GM12801 (cell line): ENCODE measurements at regions not wholly inside any gene's neighbourhood (a gene's known extent, or its start where the extent isn't known, plus 50 kb on each side); places are given as distances from the start of the nearest gene placed in this dataset.

Source experiments
- TF ChIP-seq, protein P1 (sequence below): IDR thresholded peaks from one replicate; pipeline ENCODE4 v1.5.1; 2011; ENCODE audit warnings: control low read depth; ENCODE audit not compliant: insufficient read length; ENCODE audit errors: extremely low read depth

DNA sequence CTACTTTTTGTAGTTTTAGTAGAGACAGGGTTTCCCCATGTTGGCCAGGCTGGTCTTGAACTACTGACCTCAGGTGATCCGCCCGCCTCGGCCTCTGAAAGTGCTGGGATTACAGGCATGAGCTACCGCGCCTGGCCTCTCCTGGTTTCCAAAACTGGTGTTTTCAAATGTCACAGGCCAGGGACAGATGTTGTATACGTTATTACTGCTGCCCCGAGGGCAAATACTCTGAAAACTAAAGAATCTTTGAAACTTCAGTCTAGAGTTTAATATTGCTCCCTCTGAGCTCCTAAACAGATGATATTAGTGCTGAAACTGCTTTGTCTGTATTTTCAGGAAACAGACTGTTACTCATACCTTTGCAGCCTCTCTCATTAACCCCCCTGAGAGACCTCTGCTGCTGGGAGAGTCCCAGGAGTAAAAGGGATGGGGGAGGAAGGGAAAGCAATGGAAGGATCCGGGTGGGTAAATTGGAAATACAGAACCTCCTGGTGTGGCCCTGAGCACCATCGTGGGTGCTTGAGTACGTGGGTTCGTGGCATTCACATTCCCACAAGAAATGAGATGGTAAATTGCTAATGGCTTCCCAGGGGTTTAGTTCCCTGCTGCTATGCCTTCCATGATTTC lies 96.3 kb upstream of the IGF1R start:
- TF ChIP-seq, protein P1, sequence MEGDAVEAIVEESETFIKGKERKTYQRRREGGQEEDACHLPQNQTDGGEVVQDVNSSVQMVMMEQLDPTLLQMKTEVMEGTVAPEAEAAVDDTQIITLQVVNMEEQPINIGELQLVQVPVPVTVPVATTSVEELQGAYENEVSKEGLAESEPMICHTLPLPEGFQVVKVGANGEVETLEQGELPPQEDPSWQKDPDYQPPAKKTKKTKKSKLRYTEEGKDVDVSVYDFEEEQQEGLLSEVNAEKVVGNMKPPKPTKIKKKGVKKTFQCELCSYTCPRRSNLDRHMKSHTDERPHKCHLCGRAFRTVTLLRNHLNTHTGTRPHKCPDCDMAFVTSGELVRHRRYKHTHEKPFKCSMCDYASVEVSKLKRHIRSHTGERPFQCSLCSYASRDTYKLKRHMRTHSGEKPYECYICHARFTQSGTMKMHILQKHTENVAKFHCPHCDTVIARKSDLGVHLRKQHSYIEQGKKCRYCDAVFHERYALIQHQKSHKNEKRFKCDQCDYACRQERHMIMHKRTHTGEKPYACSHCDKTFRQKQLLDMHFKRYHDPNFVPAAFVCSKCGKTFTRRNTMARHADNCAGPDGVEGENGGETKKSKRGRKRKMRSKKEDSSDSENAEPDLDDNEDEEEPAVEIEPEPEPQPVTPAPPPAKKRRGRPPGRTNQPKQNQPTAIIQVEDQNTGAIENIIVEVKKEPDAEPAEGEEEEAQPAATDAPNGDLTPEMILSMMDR = no peak

DNA sequence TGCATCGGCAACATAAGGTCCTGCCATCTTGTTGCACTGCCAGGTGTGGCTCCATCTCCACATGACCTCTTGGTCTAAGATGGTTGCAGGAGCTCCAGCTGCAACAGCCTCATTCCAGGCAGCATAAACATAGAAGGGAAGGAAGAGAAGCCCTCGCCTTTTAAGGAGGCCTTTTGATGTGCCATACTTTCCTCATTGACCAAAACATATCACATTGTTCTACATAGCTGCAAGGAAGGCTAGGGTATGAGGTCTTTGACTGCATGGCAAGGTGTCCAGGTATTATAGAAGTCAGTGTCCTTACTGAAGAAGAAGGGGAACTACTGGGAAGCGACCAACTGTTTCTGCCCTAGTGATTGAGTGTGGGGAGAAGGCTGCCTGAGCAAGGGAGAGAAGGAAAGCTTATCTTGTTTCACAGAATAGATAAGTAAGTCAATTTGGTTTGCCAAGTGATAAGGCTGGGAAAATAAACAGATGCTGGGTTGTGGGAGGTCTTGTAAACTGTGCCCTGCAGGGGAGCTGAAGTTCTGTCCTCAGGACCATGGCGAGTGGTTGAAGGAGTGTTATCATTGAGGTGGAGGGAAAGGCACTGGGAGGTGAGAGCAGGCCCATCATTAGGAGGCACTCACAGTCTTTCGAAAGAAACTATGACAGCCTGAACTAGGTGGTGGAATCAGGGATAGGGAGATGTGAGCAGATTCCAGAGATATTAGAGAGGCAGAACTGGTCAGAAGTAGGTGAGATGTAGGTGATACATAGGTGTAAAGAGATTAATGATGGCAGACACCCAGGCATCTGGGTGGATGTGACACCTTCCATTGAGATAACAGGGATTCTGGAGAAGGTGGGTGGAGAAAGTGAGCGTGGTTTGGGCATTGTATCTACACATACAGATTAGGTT lies 93.8 kb upstream of the IGF1R start:
- TF ChIP-seq, protein P1 = no peak

DNA sequence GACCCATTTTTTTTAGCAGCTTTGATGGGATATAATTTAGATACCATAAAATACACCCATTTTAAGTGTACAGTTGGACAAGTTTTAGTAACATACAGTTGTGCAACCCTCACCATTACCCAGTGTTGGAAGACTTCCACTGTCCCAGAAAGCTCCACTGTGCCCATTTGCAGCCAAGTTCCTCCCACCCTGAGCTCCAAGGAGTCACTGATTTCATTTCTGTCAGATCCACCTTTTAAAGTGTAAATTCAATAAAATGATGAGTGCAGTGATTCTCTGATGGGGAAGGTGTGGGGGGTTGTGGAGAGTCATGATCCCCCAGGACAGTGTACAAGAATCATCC lies 93.2 kb upstream of the IGF1R start:
- TF ChIP-seq, protein P1 = no peak

DNA sequence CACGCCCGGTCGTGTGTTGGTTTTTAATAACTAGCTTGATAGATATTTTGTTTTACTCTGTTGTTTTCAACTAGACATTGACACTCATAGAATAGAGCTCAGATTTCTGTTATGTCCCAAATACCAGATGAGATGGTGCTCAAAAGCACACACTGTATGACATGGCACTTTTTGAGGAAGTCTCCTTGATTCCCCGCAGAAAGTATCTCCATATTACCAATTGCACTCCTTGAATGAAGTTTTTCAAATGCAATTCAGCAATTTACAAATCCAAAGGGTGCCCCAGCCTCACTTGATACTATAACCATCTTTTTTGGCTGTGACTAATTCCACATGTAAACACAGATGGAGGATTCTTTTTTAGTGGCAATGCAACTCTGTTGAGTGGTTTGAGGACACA lies 92.0 kb upstream of the IGF1R start:
- TF ChIP-seq, protein P1 = no peak

DNA sequence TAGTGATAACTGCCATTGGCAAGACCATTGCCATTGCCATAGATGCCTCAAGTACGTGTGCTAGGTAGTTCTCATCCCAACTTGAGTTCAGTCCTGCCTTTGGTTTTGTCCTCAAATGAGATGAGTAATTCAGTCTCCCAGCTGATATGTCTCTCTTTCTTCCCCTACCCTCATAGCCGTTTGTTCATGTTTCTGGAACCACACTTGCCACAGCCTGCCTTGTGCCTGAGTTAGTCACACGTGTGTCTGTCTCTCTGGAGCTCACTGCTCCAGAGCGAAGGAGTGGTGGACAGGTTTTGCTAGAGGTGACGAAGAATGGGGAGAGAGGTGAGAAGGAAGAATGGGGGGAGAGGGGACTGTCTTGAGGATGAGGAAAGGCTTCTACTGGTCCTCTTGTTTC lies 88.0 kb upstream of the IGF1R start:
- TF ChIP-seq, protein P1 = no peak

DNA sequence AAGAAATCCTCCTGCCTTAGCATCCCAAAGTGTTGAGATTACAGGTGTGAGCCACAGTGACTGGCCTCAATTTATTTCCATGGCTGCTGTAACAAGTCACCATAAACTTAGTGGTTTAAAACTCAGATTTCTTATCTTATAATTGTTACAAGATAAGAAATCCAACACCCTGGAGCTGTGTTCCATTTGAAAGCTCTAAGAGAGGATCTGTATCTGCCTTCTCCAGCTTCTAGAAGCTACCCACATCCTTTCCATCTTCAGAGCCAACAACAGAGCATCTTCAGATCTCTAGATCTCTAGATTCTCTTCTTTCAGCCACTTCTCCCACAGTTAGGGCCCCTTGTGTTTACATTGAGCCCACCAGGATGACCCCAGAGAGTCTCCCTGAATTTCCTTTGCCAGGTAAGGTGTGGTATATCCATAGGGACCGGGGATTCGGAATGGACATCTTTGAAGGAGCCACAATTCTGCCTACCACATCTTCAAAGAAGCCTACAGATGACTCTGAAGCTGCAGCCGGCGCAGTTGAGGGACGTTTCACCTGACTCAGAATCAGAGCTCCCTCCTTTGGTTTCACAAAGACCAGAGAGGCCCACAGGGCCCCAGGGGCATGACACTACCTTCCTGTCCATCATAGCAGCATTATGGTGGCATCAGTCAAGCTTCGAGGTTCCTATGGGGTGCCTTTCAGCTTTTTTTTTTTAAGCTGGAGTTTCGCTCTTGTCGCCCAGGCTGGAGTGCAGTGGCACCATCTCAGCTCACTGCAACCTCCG lies 87.0 kb upstream of the IGF1R start:
- TF ChIP-seq, protein P1 = no peak

DNA sequence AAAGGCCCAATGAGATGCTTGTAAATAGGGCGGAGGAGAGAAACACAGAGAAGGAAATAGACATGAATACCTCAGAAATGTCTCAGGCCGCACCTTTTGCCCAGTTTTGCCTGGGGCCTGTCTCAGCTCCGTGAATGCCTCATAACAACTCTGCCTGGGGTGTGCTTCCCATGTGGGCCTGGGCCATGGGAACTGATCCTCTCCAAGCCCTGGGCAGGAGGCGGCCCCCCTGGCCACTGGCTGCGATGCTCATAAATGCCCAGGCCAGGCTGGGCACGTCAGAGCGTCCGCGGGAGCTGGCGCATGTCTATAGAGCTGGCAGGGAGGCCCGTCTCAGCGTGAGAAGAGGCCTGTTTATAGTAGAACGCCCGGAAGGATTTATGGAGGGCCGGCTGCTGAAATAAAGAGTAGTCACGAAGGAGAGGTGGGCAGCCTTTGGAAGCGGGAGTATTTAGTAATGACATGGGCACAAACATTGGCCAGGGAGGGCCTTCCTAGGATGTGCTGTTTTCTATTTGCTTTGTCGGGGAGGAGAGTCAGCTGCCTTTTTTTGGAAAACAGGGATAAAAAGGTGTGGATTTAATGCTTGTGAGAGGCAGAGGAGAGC lies 85.9 kb upstream of the IGF1R start:
- TF ChIP-seq, protein P1 = no peak
